Middle frontal gyrus (tissue), 1 donor: ENCODE measurements at regions not wholly inside any gene's neighbourhood (a gene's known extent, or its start where the extent isn't known, plus 50 kb on each side); places are given as distances from the start of the nearest gene placed in this dataset.
A peak's percentile ranks its signal among the peaks of the same experiment; 100 is the strongest.
"Not testable (repeated sequence)": the region's sequence is repeated elsewhere in the genome, so short reads cannot be mapped to it uniquely, and the experiment has no call there.

Experiments
- DNase-seq: peaks from one replicate; pipeline ENCODE4 v3.0.0-alpha.2; 2015; ENCODE audit warnings: low spot score; ENCODE audit errors: extremely low spot score

DNA sequence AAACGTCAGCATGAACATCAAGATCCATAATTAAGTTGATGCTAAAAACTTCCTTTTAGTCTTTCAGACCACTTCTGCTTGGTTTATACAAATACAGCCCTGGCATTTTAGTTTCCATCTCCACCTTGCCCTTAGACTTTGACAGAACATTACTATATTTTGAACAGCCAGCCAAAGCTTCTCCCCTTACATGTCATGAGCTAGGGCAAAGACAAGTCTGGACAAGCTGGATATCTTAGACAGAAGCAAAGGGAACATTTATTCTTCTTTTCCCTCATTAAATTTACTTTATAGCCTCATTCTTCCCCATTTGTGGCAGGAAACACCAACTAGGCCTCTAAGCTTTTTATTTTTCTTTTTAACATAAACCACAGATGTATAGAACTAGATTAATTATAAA is 403.3 kb downstream of the SUCLG1 start:
- no peak for DNase-seq

DNA sequence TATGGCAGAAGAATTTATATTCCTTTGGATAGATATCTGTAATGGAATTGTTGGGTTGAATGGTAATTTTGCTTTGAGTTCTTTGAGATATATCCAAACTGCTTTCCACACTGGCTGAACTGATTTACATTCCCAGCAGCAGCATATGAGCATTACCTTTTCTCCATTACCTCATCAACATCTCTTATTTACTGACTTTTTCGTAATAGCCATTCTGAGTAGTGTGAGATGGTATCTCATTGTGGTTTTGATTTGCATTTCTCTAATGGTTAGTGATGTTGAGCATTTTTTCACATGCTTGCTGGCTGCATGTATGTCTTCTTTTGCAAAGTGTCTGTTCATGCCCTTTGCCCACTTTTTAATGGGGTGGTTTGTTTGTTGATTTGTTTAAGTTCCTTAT is 404.5 kb downstream of the SUCLG1 start:
- not testable (repeated sequence) for DNase-seq

DNA sequence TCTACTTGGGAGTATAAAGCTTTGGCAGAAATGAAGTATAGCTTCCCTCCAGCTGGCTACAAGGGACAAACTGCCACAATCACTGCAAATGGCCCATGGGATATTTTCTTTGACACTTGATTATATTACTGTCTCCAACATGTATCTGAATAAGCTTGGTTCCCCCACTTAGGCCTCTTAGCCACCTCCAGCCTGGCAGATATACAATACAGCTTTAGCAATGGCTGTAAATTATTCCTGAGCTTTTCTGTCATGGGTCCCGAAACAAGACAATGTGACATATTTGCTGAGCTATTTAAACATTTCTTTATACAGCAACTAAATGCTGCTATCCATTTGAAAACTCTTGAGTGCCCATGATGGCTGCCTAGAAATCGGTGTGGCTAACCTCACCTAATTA is 406.2 kb downstream of the SUCLG1 start:
- DNase-seq, result no peak

DNA sequence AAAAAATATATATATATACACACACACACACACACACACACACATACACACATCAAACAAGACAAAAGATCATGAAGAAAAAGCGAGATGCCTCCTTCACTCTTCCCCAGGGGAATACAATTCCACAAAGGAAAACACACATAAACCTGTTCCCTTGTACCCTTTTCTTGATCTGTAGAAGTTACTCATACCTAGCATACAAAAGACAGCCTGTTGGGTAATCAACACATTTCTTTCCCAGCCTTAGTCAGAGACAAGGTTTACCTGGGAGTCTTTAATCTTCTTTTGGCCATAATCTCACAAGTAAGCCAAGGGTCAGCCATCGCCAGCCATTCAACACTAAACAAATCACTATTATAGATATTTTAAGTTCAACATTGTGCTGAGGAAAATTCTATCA is 407.0 kb downstream of the SUCLG1 start:
- no peak for DNase-seq

DNA sequence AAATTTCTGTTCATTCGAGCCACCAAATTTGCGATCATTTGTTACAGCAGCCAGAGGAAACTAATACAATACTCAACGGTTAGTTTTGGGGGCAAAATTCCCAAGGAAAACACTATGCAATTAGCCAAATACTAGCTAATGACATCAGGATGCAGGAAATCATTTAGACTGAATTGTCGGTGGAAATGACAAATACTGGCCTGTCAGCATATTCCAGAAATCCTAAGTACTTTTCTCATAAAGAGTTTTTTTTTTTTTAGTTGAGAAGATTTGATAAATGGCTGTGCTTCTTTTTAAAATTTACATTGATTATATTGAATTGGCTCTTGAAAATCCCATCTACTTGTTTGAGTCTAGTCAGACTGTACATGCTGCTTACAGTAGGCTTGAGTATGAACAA is 410.1 kb downstream of the SUCLG1 start:
- DNase-seq, result no peak

DNA sequence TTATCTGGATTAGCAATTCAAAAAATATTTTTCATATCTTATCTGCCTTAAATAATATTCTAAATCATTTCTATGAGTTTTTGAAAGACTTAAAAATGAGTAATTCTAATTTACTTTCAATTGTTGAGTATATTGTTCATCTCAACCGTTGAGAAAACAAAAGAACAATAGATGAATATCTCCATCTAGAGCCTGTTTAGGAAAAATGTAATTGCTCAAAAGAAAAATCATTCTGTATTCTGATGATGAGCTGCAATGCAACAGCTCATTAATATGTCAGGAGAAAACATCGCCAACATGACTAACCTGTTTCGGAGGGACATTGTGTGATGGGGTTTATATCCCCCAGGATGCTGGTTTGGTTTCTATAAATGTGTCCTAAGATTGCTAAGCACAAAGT is 417.6 kb downstream of the SUCLG1 start:
- no peak for DNase-seq

DNA sequence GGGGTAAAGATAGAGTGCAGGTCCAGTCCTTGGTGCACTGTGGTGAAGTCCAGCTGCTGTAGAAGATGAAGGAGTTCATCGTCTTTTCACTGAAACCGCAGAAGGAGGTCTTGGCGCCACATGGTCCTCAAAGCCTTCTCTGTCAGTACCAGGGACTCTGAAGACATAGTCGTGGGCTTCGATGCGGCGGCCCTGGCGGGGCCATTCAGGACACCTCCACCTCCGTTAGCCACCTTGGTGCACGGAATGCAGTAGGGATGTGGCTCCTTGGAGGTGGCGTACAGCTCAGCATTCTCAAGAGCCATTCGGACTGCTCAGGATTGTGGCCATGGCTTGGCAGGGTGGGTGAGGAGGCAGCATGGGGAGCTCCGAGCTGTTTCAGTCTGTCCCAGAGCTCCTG is 418.8 kb downstream of the SUCLG1 start:
- no peak for DNase-seq

DNA sequence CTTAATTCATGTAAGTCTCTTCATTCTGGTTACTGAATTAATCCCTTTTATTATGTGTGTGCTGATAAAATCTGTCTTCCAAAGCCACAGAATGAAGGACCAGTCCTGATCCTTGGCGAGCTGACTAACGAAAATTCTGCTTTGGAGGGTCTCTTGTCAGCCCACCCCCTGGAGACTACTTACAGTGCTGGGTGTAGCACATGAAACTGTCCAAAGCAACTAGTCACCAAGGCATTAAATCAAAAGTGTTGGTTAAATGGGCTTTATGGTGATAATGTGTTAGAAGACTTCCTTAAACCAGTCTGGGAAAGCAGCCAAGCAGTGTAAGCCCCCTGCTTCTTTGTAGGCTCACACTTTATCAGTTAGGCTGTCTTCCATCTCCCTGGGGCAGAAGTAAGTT is 420.2 kb downstream of the SUCLG1 start:
- no peak for DNase-seq

DNA sequence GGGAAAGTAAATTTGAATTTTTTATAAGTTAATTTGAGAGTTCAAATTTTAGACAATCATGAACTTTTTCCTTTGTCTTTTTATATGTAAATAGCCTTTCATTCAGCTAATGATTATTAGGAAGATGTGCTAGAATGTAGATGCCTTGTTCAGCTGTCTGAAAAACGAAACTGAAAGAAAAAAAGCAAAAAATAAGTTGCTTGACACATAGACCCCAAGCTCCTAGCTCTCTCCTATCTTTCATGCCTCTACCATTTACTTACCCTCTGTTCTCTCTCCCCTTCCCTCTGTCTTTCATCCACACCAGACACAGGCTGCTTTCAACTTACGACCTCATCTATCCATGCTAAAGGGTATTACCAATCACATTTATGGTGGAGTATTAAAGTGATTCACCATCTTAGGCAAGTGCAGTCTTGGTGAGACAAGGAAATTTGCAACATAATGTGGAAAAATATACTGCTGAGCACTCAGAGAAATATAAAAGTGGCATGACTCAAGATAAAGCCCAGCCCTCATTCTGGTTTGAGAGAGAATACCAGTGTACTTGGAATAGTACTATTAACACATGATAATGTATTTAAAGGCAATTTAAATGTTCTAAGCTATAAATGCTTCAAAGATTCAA is 425.6 kb downstream of the SUCLG1 start:
- no peak for DNase-seq

DNA sequence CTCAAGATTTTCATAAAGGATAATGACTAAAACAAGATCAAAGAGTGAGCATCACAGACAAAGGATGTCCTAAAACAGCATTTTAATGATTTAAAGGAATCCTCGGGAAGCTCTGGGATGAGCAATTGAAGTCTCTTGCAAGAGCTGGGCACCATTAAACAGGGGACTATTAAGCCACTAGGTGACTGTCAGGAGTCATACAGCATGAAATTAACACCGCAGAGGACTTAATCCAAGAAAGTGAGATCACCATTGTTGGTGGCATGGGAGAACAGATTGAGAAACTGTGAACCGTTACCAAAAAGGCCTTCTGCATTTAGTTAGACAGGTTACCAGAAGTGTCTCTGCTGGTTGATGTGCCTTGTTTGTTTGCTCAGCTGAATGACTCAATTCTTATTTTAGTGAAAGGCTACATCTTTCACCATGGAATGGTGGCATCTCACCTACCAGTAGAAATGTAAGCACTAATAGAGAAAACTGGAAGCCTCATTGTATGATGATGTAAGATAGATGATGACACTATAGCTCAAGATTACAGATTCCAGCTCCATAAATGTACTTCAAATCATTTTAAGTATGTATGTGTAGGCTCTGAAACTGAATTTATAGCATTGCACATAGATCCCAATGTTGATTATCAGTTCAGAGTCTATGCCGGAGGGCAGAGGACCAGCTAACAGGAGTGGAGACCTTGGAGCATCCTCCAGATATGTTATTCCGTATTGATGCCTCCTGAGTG is 427.6 kb downstream of the SUCLG1 start:
- no peak for DNase-seq

DNA sequence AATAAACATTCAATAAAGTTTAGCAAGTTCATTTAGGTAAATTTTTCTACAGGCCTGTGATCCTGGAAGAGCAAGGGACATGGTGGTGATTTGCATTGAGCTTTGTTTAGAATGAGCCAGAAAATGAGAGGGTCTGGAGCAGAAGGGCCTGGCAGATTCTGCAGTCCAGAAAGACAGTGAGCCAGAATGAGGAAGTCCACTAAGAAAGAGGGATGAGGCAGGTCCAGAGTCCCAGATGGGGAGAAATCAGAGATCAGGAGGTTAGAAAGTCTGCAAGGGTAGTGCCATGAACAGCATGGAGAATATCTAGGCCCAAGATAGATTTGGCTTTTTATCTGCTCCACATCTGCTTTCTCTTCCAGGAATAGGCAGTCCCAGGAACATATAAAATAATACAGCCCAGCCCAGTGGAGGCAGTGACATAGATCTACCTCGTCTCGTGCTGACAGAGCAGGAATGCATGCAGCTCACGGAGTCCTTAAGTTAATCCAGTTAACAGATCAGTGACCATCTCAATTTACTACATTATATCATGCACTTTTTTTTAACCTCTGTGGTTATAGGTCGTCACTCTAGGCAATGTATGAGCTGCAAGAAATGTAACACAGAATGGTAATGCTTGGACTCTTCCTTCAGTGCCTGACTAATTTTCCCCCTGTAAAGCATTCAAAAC is 429.0 kb downstream of the SUCLG1 start:
- no peak for DNase-seq

DNA sequence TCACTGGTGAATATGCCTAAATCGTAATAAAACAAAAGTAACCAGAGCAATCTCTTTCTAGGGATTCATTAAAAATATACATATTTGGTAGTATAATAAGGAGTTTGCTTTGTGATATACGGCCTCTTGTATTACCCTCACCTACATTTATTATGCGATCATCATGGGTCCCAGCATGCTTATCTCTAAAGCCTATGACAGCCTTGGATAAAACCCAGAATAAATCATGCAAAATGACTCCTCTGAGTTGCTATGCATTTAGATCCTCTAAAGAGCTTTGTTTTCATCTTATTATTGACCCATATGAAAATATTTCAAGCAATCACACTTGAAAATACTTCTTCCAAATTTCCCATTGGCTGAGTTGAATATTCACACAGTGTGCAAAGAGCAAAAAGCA is 432.3 kb downstream of the SUCLG1 start:
- no peak for DNase-seq

DNA sequence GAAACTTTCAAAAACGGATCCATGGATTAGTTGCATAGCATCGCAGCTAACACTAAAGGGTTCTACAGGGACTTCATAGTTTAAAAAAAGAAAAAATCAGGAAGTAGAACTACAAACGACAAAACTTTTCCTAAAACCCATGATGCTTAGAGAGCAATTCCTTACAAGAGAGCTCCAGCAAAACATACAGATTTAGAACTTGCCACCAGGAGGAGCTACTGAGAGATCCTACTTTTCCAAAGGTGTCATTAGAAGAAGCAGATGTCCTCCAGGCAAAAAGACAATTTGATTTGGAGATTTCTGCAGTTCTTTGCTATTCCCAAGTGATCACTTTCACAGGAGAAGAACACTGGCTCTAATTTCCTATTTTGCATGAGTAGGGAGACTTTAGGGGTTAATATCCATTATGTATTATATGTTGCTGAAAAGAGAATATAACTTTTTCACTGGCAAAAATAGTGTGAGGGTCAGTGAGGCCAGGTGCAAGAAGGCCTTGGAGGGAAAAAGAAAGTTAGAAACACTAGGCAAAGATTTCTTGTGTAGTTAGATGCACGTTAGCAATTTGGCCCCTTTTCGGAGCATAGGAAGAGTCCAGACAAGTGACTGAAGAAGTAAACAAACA is 436.2 kb downstream of the SUCLG1 start:
- DNase-seq, result peak; percentile 26

DNA sequence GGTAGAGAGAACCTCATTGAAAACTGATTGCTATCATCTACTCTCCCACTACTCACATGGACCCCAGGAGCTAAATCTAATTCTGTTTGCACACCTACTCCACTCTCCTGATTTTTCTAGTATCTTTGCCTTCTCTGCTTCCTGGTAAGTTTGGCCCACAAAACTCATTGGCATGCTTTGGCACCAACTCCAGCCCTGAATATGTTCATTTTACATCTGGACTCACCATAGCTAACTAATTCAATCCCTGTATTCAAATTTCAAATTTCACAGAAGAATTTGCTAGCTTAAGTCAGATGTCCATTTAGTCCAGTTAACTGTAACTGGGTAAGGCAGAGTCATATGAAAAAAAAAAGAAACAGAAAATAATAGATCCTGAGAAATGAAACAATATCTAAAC is 442.1 kb downstream of the SUCLG1 start:
- no peak for DNase-seq

DNA sequence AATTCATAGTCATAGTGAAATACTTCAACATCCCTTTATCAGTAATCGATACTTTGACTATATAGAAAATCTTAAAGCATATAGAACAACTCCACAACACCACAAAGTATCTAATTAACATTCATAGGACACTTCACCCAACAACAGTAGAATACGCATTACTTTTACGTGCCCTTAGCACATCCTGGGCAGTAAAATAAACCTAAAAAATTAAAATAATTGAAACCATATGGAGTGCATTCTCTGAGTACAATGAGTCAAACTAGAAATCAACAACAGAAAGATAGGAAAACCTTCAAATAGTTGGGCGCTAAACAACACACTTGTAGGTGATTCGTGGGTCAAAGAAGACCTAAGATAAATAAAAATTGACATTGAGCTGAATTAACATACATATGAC is 442.9 kb downstream of the SUCLG1 start:
- no peak for DNase-seq

DNA sequence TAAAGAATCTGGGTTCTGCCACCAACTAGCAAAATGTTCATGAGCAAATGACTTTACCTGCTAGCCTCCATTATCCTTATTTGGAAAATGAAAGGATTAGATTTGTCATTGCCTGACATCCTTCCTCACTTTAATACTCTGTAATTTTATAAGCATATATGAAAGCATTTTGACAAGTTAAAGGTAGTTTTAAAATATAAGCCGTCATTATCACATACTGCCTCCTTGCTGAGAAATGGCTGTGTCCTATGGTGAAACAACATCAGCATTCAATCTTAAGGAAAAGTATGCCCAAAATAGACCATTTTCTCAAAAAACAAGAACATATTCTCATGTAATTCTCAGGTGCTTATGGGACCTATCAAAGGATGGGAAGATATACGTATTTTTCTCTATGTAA is 461.2 kb downstream of the SUCLG1 start:
- DNase-seq, result no peak

DNA sequence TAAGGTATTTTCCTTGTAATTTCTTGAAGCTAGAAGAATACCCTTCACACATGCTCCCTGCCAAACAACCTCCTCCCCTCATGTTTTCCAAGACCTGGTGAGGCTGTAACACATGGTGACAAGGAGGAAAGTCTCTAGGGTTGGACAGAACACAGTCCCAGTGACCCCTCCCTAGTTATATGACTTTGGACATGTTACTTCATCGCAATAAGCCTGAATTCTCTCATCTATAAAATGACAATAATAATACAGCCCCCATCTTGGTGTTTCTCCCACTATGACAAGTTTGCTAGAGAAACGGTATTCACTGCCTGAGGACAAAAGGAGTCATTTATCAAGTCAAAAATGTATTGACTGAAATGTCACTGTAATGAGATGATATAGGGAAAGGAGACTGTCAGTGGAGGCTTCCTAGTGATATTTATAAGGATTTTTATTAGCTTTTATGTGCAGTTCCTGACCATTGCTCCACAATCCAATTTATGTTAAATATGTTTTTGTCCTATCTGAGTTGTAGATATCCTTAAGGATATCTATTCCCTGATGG is 464.4 kb downstream of the SUCLG1 start:
- no peak for DNase-seq

DNA sequence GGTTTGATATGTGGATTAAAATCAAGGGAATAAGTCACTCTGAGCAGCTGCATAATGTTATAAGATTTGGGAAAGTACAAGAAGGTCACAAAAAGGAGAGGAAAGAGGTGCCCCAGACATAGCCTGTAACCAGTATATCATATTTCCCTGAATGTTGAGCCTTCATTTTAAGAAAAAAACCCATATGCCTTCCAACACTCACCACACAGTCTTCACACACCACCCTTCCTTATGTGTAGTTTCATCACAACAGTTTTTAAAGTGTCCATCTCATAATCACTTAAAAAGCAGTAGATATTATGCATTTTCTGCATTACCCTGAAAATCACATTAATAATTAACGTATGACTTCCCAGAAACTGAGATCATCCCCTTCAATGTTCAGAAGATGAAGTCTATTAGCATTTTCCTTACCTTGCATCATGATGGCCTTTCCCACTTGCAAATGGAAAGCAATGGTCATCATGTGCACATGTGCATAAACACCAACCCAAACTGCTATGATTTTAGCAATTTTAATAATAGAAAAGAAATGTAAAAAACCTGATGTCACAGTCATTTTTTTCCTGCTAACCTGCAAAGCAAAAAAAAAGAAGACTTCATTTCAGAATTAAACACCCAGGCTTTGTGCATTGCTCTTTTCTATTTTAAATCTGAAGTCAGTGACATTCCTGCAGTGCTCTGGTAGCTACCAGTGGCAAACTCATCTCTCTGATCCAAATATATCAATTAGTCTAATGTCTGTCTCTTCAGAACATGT is 465.0 kb downstream of the SUCLG1 start:
- DNase-seq, result no peak

DNA sequence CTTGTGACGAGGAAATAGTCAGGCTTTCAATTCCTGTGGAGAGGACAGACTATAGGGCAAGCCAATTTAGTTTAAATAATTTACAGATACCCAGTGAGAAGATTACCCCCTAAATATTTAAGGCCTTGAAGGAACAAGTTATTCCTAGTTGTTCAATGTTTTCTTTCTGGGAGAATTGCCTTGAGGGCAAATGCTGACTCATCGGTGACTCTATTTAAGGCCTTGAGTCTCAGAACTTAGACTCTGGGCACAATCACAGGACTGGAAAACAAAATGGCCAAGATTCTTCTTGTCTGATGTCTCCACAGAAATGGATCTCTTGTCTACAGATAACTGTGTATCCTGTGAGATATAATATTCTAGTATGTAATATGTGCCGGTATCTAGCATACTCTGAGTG is 467.1 kb downstream of the SUCLG1 start:
- DNase-seq, result no peak

DNA sequence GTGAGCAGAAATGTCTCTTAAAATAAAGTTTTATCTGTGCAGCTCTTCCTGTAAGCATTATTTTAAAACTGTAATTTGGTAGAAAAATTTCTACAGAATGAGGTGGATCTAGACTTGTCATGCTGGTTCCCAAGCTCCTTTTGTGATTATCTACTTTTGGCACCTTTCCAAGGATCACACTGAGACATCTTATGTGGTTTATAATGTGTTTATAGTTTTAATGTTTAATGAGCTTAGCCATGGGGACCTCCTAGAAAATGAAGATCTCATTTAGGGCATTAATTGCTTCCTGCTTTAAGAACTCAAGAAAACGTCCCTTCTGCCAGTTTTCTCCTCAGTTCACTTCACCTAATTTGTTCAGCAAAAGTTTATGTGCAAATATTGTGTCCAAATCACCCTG is 468.4 kb downstream of the SUCLG1 start:
- DNase-seq, result no peak

DNA sequence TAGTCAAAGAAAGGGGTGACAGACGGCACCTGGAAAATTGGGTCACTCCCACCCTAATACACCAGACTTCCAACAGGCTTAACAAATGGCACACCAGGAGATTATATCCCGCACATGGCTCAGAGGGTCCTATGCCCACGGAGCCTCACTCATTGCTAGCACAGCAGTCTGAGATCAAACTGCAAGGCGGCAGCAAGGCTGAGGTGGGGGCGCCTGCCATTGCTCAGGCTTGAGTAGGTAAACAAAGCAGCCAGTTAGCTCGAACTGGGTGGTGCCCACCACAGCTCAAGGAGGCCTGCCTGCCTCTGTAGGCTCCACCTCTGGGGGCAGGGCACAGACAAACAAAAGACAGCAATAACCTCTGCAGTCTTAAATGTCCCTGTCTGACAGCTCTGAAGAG is 482.5 kb downstream of the SUCLG1 start:
- DNase-seq, result not testable (repeated sequence)
